Mesenchymal stem cell (in vitro differentiated cells and primary cell): ENCODE measurements at regions not wholly inside any gene's neighbourhood (a gene's known extent, or its start where the extent isn't known, plus 50 kb on each side); places are given as distances from the start of the nearest gene placed in this dataset.

ENCODE experiments used
- DNase-seq: peaks from one replicate; pipeline ENCODE4 v3.0.0-alpha.2; 2013
- H2AFZ ChIP-seq: one replicate; pipeline ENCODE4 v1.6.1; 2013; ENCODE audit warnings: low read depth, mild to moderate bottlenecking, control low read depth, inconsistent platforms, low read length, moderate library complexity
- H2AK5ac ChIP-seq: 2 replicates; pipeline ENCODE4 v1.6.1; 2013; ENCODE audit warnings: low read length, moderate library complexity, mild to moderate bottlenecking, inconsistent platforms; ENCODE audit not compliant: severe bottlenecking
- H2BK120ac ChIP-seq: one replicate; pipeline ENCODE4 v1.6.1; 2013; ENCODE audit warnings: low read depth, mild to moderate bottlenecking, inconsistent platforms, low read length, moderate library complexity
- H2BK12ac ChIP-seq, 2 experiments: one replicate each; pipeline ENCODE4 v1.6.1; 2013; ENCODE audit warnings: inconsistent platforms in 2 of 2, low read length in 2 of 2, mild to moderate bottlenecking in 2 of 2, moderate library complexity in 2 of 2, control low read depth in 1 of 2
- H2BK15ac ChIP-seq: one replicate; pipeline ENCODE4 v1.6.1; 2013; ENCODE audit warnings: mild to moderate bottlenecking, low read depth, inconsistent platforms; ENCODE audit not compliant: poor library complexity, severe bottlenecking
- H2BK5ac ChIP-seq: 2 replicates; pipeline ENCODE4 v1.6.1; 2013; ENCODE audit warnings: low read depth, mild to moderate bottlenecking, low read length, control low read depth, inconsistent platforms; ENCODE audit not compliant: poor library complexity, severe bottlenecking
- H3K14ac ChIP-seq, 2 experiments: one replicate each; pipeline ENCODE4 v1.6.1; 2013; ENCODE audit warnings: inconsistent platforms in 2 of 2, low read length in 2 of 2, control low read depth in 1 of 2, mild to moderate bottlenecking in 1 of 2, moderate library complexity in 1 of 2
- H3K18ac ChIP-seq, 2 experiments: one replicate each; pipeline ENCODE4 v1.6.1; 2013; ENCODE audit warnings: inconsistent platforms in 2 of 2, low read length in 2 of 2, control low read depth in 1 of 2, low read depth in 1 of 2, mild to moderate bottlenecking in 1 of 2
- H3K23ac ChIP-seq, 2 experiments: one replicate each; pipeline ENCODE4 v1.6.1; 2013; ENCODE audit warnings: inconsistent platforms in 2 of 2, low read length in 2 of 2, mild to moderate bottlenecking in 2 of 2, moderate library complexity in 2 of 2, control low read depth in 1 of 2
- H3K27ac ChIP-seq: 2 replicates; pipeline ENCODE4 v1.5.1; 2013; ENCODE audit warnings: mild to moderate bottlenecking, moderate library complexity, low read length, control low read depth, inconsistent platforms; ENCODE audit not compliant: poor library complexity, severe bottlenecking
- H3K27me3 ChIP-seq, 2 experiments: 2 replicates each; pipeline versions ENCODE4 v1.6.1 to v1.7.0; 2013; ENCODE audit warnings: low read length in 2 of 2, mild to moderate bottlenecking in 2 of 2, moderate library complexity in 2 of 2, control low read depth in 1 of 2, inconsistent platforms in 1 of 2; ENCODE audit not compliant: control insufficient read depth in 1 of 2, insufficient read depth in 1 of 2
- H3K36me3 ChIP-seq, 2 experiments: 2 replicates each; pipeline versions ENCODE4 v1.6.1 to v1.7.0; 2013; ENCODE audit warnings: low read length in 2 of 2, control low read depth in 1 of 2, inconsistent platforms in 1 of 2, low read depth in 1 of 2, mild to moderate bottlenecking in 1 of 2; ENCODE audit not compliant: insufficient read depth in 2 of 2, control insufficient read depth in 1 of 2
- H3K4ac ChIP-seq, 2 experiments: one replicate each; pipeline ENCODE4 v1.6.1; 2013; ENCODE audit warnings: inconsistent platforms in 2 of 2, low read length in 2 of 2, mild to moderate bottlenecking in 2 of 2, moderate library complexity in 2 of 2, control low read depth in 1 of 2, low read depth in 1 of 2
- H3K4me1 ChIP-seq: 2 replicates; pipeline ENCODE4 v1.6.1; 2013; ENCODE audit warnings: low read depth, low read length, control low read depth; ENCODE audit not compliant: control insufficient read depth, insufficient read depth
- H3K4me2 ChIP-seq: 2 replicates; pipeline ENCODE4 v1.6.1; 2013; ENCODE audit warnings: low read length, mild to moderate bottlenecking, inconsistent platforms; ENCODE audit not compliant: poor library complexity, severe bottlenecking
- H3K4me3 ChIP-seq, 2 experiments: 2 replicates each; pipeline versions ENCODE4 v1.5.1 to v1.7.0; 2013; ENCODE audit warnings: low read length in 2 of 2, mild to moderate bottlenecking in 2 of 2, control low read depth in 1 of 2, low read depth in 1 of 2; ENCODE audit not compliant: insufficient read depth in 1 of 2
- H3K79me1 ChIP-seq: replicated peaks from 2 replicates; pipeline ENCODE4 v1.6.1; 2013; ENCODE audit warnings: mild to moderate bottlenecking, control low read depth, low read length, inconsistent platforms; ENCODE audit not compliant: poor library complexity, severe bottlenecking
- H3K9ac ChIP-seq: 2 replicates; pipeline ENCODE4 v1.7.0; 2013; ENCODE audit warnings: mild to moderate bottlenecking, low read length, moderate library complexity
- H3K9me3 ChIP-seq: 2 replicates; pipeline ENCODE4 v1.7.0; 2013; ENCODE audit warnings: mild to moderate bottlenecking, low read length; ENCODE audit not compliant: control insufficient read depth
- H4K8ac ChIP-seq: one replicate; pipeline ENCODE4 v1.6.1; 2013; ENCODE audit warnings: inconsistent platforms, mild to moderate bottlenecking, low read length, moderate library complexity
- H4K91ac ChIP-seq: one replicate; pipeline ENCODE4 v1.6.1; 2013; ENCODE audit warnings: mild to moderate bottlenecking, low read length, inconsistent platforms
- WGBS: methylation state at CpG from one replicate; pipeline ENCODE4 v1.1.7; 2013; ENCODE audit warnings: mixed read lengths; 5-methylcytosine and 5-hydroxymethylcytosine counted together

GRCh38 chr5:3350781-3351180 lies 244.9 kb upstream of the IRX1 start:
- no peak overlapping the region for H4K91ac ChIP-seq
- H4K8ac ChIP-seq: no peak overlapping the region
- no peak overlapping the region for H3K14ac ChIP-seq
- H3K23ac ChIP-seq: no peak overlapping the region
- H2AFZ ChIP-seq: no peak overlapping the region
- H2AK5ac ChIP-seq: no peak overlapping the region
- no peak overlapping the region for H2BK12ac ChIP-seq
- H3K9ac ChIP-seq: no peak overlapping the region
- no peak overlapping the region for H2BK15ac ChIP-seq
- no peak for DNase-seq
- no peaks in the 10 kb centered on the region for H3K9me3 ChIP-seq
- no peak overlapping the region for H3K18ac ChIP-seq
- H3K27ac ChIP-seq: no peak overlapping the region
- WGBS: 61% methylated on average over 5 of the region's 5 CpGs
- no peak overlapping the region for H3K4me2 ChIP-seq
- H3K4me3 ChIP-seq: no peak overlapping the region
- no peaks in the 10 kb centered on the region for H3K79me1 ChIP-seq
- H3K36me3 ChIP-seq: no peaks in the 10 kb centered on the region
- no peaks in the 10 kb centered on the region for H3K4me1 ChIP-seq
- H3K4ac ChIP-seq: no peak overlapping the region
- no peak overlapping the region for H2BK120ac ChIP-seq
- H3K27me3 ChIP-seq: peaks cover 0 to 7% of the 10 kb centered on the region in 2 experiments
- no peak overlapping the region for H2BK5ac ChIP-seq

GRCh38 chr5:3349704-3350565 lies 245.7 kb upstream of the IRX1 start:
- Histone ChIP-seq H2AFZ (no peak overlapping the region), H3K27me3 (peaks cover 0 to 7% of the 10 kb centered on the region in 2 experiments), H2BK12ac (no peak overlapping the region), H3K4me2 (no peak overlapping the region), H4K91ac (peak overlapping the region; percentile 25), H3K79me1 (no peaks in the 10 kb centered on the region), H2BK5ac (no peak overlapping the region), H4K8ac (no peak overlapping the region), H3K4me3 (no peak overlapping the region), H3K27ac (no peak overlapping the region), H3K18ac (no peak overlapping the region), H3K23ac (no peak overlapping the region), H3K4ac (no peak overlapping the region), H3K9me3 (no peaks in the 10 kb centered on the region), H3K4me1 (no peaks in the 10 kb centered on the region), H2BK120ac (no peak overlapping the region), H3K9ac (no peak overlapping the region), H3K14ac (no peak overlapping the region), H2BK15ac (no peak overlapping the region), H3K36me3 (no peaks in the 10 kb centered on the region), H2AK5ac (no peak overlapping the region)
- WGBS: 87% methylated on average over 9 of the region's 10 CpGs
- DNase-seq: no peak

- Histone ChIP-seq H4K8ac (no peak overlapping the region), H3K79me1 (no peaks in the 10 kb centered on the region), H4K91ac (no peak overlapping the region), H3K4me2 (no peak overlapping the region), H3K18ac (no peak overlapping the region), H2BK5ac (no peak overlapping the region), H3K27ac (no peak overlapping the region), H2BK12ac (no peak overlapping the region), H3K36me3 (no peaks in the 10 kb centered on the region), H3K9me3 (no peaks in the 10 kb centered on the region), H2AFZ (no peak overlapping the region), H3K23ac (no peak overlapping the region), H3K4me3 (no peak overlapping the region), H3K14ac (no peak overlapping the region), H3K27me3 (no peaks in the 10 kb centered on the region), H2AK5ac (no peak overlapping the region), H2BK15ac (no peak overlapping the region), H3K9ac (no peak overlapping the region), H2BK120ac (no peak overlapping the region), H3K4ac (no peak overlapping the region), H3K4me1 (no peaks in the 10 kb centered on the region)
- DNase-seq: no peak
- 84% methylated on average over 22 of the region's 22 CpGs for WGBS
Observed at GRCh38 chr5:3348576-3349535, 246.8 kb upstream of the IRX1 start.

GRCh38 chr5:3347741-3348140 lies 247.9 kb upstream of the IRX1 start:
- no peak overlapping the region for H3K4ac ChIP-seq
- H3K9ac ChIP-seq: no peak overlapping the region
- no peak overlapping the region for H3K23ac ChIP-seq
- no peak overlapping the region for H4K91ac ChIP-seq
- H4K8ac ChIP-seq: no peak overlapping the region
- H2BK15ac ChIP-seq: no peak overlapping the region
- H2AFZ ChIP-seq: no peak overlapping the region
- no peaks in the 10 kb centered on the region for H3K27me3 ChIP-seq
- no peak overlapping the region for H3K4me3 ChIP-seq
- WGBS: 81% methylated on average over 4 of the region's 5 CpGs
- H3K9me3 ChIP-seq: no peaks in the 10 kb centered on the region
- H3K79me1 ChIP-seq: no peaks in the 10 kb centered on the region
- H3K4me2 ChIP-seq: no peak overlapping the region
- H3K14ac ChIP-seq: no peak overlapping the region
- no peak overlapping the region for H3K27ac ChIP-seq
- no peak overlapping the region for H2BK5ac ChIP-seq
- H3K36me3 ChIP-seq: no peaks in the 10 kb centered on the region
- DNase-seq: no peak
- no peak overlapping the region for H2BK120ac ChIP-seq
- H2AK5ac ChIP-seq: no peak overlapping the region
- no peak overlapping the region for H3K18ac ChIP-seq
- H2BK12ac ChIP-seq: no peak overlapping the region
- no peaks in the 10 kb centered on the region for H3K4me1 ChIP-seq
